HL-60 (cell line): ENCODE measurements at regions not wholly inside any gene's neighbourhood (a gene's known extent, or its start where the extent isn't known, plus 50 kb on each side); places are given as distances from the start of the nearest gene placed in this dataset.

Source experiments
- GABPA ChIP-seq: IDR thresholded peaks from 2 replicates; pipeline ENCODE4 v1.6.1; 2012; ENCODE audit warnings: low read depth
- TF ChIP-seq, protein P1 (sequence below): IDR thresholded peaks from one replicate; pipeline ENCODE4 v1.5.1; 2011; ENCODE audit warnings: low read length, control low read depth, inconsistent platforms; ENCODE audit not compliant: insufficient read depth

GRCh38 chr2:37476411-37476810 is 132.0 kb downstream of the QPCT start:
- TF ChIP-seq, protein P1, sequence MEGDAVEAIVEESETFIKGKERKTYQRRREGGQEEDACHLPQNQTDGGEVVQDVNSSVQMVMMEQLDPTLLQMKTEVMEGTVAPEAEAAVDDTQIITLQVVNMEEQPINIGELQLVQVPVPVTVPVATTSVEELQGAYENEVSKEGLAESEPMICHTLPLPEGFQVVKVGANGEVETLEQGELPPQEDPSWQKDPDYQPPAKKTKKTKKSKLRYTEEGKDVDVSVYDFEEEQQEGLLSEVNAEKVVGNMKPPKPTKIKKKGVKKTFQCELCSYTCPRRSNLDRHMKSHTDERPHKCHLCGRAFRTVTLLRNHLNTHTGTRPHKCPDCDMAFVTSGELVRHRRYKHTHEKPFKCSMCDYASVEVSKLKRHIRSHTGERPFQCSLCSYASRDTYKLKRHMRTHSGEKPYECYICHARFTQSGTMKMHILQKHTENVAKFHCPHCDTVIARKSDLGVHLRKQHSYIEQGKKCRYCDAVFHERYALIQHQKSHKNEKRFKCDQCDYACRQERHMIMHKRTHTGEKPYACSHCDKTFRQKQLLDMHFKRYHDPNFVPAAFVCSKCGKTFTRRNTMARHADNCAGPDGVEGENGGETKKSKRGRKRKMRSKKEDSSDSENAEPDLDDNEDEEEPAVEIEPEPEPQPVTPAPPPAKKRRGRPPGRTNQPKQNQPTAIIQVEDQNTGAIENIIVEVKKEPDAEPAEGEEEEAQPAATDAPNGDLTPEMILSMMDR: no peak
- no peak for TF ChIP-seq GABPA
